ENCODE measurements at regions not wholly inside any gene's neighbourhood (a gene's known extent, or its start where the extent isn't known, plus 50 kb on each side); places are given as distances from the start of the nearest gene placed in this dataset.
"Not testable (repeated sequence)": the region's sequence is repeated elsewhere in the genome, so short reads cannot be mapped to it uniquely, and the experiment has no call there.

- DNase-seq (ENCODE audit: extremely low read depth, low read depth, low spot score), result no peak
These were observed 76.8 kb downstream of the ZFP36L2 start for GRCh38 chr2:43149482-43150107.

GRCh38 chr2:43146083-43146482 is 80.3 kb downstream of the ZFP36L2 start:
- no peak for DNase-seq (ENCODE audit: extremely low read depth, low read depth, low spot score)

DNA sequence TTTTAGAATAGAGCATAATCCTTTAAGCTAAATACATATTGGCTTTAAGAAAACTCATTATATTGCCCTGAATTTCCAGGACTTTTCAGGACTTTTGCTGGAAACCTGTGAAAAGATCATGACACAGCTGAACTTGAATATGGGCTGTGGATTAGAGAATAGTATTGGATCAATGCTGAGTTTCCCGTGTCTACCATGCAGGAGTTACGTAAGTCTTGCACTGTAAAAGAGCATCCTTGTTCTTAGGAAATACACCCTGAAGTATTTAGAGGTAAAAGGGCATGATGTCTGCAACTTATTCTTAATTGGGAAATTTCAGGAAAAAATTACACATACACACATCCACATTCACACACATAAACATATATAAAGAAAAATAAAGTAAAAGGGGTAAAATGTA is 82.1 kb downstream of the ZFP36L2 start:
- DNase-seq (ENCODE audit: extremely low read depth, low read depth, low spot score), result no peak

GRCh38 chr2:43143756-43144155 is 82.7 kb downstream of the ZFP36L2 start:
- no peak for DNase-seq (ENCODE audit: extremely low read depth, low read depth, low spot score)

GRCh38 chr2:43142921-43143438 is 83.4 kb downstream of the ZFP36L2 start:
- no peak for DNase-seq (ENCODE audit: extremely low read depth, low read depth, low spot score)

DNA sequence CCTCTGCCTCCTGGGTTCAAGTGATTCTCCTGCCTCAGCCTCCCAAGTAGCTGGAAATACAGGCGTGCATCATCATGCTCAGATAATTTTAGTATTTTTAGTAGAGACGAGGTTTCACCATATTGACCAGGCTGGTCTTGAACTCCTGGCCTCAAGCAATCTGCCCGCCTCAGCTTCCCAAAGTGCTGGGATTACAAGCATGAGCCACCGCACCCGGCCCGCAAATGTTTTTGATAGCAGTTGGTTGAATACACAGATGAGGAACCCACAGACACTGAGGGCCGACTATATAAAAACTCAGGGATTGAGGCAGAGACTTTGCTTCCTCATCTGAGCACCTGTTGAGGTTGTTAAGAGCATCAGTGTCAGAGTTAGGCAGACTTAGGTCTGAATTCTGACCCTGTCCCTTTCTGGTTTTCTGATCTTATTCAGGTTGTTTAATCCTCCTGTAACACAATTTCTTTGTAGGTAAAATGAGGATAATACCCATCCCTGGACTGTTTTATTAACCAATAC is 84.7 kb downstream of the ZFP36L2 start:
- not testable (repeated sequence) for DNase-seq (ENCODE audit: extremely low read depth, low read depth, low spot score)

DNA sequence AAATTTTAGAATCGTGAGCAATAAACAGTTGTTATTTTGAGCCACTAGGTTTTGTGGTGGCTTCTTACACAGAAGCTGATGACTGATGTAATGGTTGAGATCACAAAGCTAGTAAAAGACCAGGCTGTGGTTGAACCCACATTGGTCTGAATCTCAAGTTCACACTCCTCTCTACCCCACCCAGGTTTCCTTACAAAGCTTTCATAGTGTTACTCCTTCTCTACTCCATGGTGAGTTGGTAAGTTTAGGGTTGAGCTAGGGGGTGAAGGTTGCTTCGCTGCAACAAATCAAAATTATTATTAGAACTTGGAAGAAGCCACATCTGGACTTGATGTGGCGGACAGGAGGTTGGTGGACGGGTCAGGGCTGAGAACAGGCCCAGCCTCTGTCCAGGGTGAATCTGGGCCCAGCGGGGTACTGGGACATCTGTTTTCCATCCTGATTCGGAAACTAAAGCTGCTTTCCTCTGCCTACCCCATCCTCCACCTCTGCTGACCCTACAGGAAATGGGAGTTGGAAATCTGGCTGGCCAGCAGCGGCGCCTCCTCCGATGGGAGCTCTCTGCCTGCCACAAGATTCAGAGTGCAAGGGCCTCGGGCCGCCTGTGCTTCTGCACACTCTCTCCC is 86.3 kb downstream of the ZFP36L2 start:
- no peak for DNase-seq (ENCODE audit: extremely low read depth, low read depth, low spot score)

DNA sequence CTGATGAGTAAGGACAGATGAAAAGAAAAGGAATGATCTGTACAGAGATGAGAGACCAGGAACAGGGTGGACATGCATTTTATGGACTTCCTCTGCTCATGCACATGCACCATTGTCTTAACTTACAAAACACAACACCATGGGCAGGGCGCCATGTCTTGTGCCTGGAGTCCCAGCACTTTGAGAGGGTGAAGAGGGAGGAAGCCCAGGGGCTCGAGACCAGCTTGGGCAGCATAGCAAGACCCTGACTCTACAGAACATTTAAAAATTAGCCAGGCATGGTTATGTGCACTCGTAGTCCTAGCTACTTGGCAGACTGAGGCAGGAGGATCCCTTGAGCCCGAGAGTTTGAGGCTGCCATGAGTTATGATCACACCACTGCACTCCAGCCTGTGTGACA is 86.9 kb downstream of the ZFP36L2 start:
- DNase-seq (ENCODE audit: extremely low read depth, low read depth, low spot score), result no peak

GRCh38 chr2:43138441-43138840 is 88.0 kb downstream of the ZFP36L2 start:
- no peak for DNase-seq (ENCODE audit: extremely low read depth, low read depth, low spot score)

DNA sequence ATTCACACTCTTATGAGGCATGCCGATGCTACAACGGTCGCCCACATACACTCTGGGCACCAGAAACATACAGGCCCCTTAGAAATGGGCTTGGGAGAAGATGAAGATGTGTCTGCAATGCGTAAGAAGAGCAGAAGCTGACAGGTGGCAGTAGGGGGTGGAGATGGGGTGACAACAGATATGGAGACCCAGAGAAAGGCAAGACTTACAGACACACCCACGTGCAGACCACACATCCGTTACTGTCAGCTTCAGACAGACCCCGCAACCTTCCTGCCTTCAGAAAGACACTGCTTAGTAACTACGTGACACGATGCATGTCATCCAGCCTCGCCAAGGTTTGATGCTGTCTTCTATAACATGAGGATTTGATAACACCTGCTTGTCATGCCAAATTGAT is 89.5 kb downstream of the ZFP36L2 start:
- no peak for DNase-seq (ENCODE audit: extremely low read depth, low read depth, low spot score)

DNA sequence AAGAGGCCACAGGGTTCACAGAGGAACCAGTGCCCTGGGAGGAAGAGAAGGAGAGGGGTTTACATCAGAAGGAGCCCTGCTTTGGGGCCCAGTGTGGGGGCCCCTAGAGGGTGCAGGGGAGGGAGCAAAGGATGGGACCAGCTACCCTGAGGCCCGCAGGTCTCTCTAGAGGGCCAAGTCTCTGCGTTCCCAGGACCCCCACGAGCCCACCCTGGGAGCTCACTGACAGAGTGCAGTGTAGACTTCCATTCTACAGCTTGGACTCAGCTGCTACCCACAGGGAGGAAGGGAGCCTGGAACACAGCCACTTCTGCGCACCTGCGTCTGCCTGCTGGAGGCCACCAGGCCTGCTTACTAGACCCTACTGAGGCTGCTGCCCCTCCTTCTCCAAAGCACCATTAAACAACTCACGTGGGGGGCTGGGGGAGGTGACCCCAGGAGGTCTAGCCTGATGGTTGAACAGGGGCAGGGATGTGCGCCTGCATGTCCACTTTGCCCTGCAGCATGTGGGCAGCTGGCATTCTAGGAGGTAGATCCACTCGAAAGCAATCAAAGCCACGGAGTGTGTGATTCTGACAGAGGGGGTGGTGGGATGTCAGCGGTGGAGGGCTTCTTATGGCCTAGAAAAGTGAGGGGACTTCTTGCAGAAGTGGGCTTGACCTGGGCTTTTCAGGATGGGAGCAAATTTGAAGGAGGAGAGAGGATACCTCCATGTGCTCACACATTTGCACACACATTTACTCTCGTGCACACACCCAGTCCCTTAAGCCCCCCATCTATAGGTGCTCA is 90.2 kb downstream of the ZFP36L2 start:
- DNase-seq (ENCODE audit: extremely low read depth, low read depth, low spot score), result no peak

GRCh38 chr2:43135583-43135982 is 90.8 kb downstream of the ZFP36L2 start:
- DNase-seq (ENCODE audit: extremely low read depth, low read depth, low spot score), result no peak

DNA sequence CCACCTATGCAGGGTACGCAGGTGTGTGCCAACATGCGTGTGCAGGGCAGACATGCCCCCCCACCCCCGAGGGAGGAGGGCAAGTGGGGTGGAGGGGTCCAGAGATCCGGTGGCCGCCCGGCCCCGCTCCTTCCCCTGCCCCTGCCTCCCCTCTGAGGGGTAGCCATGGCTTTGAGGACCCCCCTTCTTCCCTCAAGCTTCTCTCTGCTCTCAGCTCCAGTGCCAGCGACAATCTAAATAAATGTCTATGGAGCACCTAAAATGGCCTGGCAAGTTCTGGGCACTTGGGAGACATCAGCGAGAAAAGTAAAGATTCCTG is 91.9 kb downstream of the ZFP36L2 start:
- no peak for DNase-seq (ENCODE audit: extremely low read depth, low read depth, low spot score)

DNA sequence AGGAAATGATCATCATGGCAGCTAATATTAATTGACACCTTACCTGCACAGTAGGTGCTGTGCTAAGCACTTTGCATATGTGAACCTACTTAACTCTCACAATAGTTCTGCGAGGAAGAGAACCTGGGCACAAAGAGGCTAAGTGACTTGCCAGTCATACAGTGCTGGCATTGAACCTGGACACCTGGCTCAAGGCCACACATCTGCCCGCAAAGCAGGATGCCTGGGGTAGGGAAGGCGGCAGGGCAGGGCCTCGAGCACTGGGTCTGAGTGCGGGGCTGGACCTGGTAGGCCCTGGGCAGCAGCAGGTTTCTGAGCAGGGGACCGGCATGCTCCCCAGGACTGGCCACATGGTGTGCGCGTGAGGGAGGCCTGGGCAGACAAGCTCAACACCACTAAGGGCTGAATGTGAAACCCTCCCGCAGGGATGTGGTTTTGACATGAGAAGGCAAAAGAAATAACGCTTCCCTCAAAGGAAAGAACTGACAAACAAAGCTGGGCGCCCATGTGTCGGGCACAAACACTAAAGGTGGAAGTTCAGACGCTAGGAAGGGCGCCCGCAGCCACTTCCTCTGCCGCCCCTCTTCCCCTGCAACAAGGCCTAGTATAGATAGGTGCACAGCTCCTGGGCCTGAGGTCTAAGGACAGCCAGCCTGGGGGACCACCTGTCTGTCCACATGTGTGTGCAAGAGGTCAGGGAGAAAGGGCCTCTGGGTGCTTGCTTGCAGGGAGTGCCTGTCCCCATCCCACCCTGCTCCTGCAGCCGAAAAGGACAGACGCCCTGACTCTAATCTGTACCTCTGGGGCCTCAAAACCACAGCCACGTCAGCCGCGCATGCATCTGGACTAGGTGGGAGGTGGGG is 92.5 kb downstream of the ZFP36L2 start:
- no peak for DNase-seq (ENCODE audit: extremely low read depth, low read depth, low spot score)

GRCh38 chr2:43133336-43133707 is 93.1 kb downstream of the ZFP36L2 start:
- no peak for DNase-seq (ENCODE audit: extremely low read depth, low read depth, low spot score)

GRCh38 chr2:43132683-43133301 is 93.6 kb downstream of the ZFP36L2 start:
- DNase-seq (ENCODE audit: extremely low read depth, low read depth, low spot score), result no peak

GRCh38 chr2:43131890-43132682 is 94.3 kb downstream of the ZFP36L2 start:
- no peak for DNase-seq (ENCODE audit: extremely low read depth, low read depth, low spot score)

DNA sequence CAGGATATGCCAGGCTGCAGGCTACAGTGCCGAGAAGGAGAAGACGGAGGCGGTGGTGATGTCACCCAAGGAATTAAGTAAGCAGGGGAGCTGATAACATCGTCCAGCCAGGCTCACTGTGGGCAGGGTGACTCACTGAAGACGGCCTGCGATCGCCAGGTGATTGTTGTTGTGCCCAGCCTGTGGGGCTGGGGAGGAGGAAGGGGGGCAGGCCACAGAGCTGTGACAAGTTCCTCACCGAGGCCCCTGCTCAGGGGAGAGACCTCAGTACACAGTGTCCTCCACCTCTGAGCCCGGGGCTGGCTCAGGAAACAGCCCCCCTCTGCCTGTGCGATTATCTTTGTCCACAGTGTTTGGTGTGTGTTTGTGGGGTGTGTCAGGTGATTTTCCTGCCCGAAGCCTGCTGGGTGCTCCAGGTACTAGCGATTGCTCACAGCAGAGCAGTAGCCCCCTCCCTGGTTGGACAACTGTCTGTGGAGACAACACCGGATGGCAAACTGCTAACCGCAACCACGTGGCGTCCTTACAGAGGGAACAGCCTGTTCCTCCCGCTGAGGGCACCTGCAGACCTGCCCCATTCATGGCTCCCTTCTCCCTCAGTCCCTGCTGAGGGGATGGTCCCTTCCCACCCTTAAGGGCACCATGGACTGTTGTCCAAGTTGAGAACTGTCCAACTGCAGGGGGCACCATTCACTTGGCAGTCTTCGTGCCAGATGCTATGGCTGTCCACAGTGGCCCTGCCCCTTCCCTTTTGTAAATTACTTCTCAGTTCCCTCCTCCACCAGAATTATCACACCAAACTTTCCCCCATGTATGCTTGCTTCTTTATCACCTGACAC is 95.1 kb downstream of the ZFP36L2 start:
- DNase-seq (ENCODE audit: extremely low read depth, low read depth, low spot score), result peak; percentile 50

DNA sequence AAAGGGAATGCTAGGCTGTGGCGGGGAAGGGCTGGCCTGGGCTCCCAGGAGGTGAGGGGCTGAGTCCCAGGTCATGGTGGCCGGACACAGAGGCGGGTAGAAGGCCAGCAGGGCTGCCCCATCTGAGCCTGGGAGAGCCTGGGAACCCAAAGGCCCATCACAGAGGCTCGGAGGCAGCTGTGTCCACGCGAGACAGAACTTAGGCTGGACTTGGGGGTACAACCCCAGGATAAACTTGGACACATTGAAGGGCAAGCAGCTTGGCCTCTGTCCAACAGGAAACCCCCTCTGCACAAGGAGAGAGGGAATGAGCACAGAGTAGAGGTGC is 95.9 kb downstream of the ZFP36L2 start:
- DNase-seq (ENCODE audit: extremely low read depth, low read depth, low spot score), result no peak
